ENCODE measurements at regions not wholly inside any gene's neighbourhood (a gene's known extent, or its start where the extent isn't known, plus 50 kb on each side); places are given as distances from the start of the nearest gene placed in this dataset.

- no peak for TF ChIP-seq ARNT (IDR thresholded peaks at IDR 0.05)
- TF ChIP-seq SUZ12 (IDR thresholded peaks at IDR 0.05): no peak
- TF ChIP-seq L3MBTL2 (conservative IDR thresholded peaks at IDR 0.05): no peak
- no peak for TF ChIP-seq CTBP1 (IDR thresholded peaks at IDR 0.05; ENCODE audit: borderline replicate concordance)
- TF ChIP-seq SP1 (IDR thresholded peaks at IDR 0.05): no peak
- no peak for TF ChIP-seq FOXA1 (IDR thresholded peaks at IDR 0.05)
- TF ChIP-seq BHLHE40 (IDR thresholded peaks at IDR 0.05; ENCODE audit: borderline replicate concordance): no peak
- no peak for TF ChIP-seq HDGF (IDR thresholded peaks at IDR 0.05; ENCODE audit: borderline replicate concordance)
Observed at GRCh38 chr12:82619644-82620043, 67.1 kb upstream of the TMTC2 start.
